NCI-H526 (cell line): ENCODE measurements at regions not wholly inside any gene's neighbourhood (a gene's known extent, or its start where the extent isn't known, plus 50 kb on each side); places are given as distances from the start of the nearest gene placed in this dataset.

ENCODE experiments used
- DNase-seq, 2 experiments: peaks; one replicate each; lab custom pipeline; 2025; lab: John Stamatoyannopoulos, UW

GRCh38 chr15:25181293-25182097 is 226.7 kb downstream of the SNRPN start:
- DNase-seq = no peak

DNA sequence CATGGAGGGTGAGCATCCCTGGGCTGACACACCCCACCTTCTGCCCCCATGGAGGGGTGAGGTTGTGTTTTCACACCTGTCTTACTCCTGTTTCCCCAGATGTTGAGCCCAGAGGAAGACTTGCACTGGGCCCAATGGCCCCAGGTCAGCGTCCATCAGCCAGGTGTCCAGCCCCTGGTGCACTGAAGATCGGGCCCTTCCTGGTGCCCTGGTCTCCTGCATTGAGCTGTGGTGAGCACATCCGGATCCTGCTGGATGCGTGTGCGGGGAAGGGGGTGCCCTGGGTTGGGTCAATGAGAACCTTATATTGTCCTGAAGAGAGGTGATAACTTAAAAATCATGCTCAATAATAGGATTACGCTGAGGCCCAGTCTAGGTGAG is 227.3 kb downstream of the SNRPN start:
- DNase-seq = no peak

DNA sequence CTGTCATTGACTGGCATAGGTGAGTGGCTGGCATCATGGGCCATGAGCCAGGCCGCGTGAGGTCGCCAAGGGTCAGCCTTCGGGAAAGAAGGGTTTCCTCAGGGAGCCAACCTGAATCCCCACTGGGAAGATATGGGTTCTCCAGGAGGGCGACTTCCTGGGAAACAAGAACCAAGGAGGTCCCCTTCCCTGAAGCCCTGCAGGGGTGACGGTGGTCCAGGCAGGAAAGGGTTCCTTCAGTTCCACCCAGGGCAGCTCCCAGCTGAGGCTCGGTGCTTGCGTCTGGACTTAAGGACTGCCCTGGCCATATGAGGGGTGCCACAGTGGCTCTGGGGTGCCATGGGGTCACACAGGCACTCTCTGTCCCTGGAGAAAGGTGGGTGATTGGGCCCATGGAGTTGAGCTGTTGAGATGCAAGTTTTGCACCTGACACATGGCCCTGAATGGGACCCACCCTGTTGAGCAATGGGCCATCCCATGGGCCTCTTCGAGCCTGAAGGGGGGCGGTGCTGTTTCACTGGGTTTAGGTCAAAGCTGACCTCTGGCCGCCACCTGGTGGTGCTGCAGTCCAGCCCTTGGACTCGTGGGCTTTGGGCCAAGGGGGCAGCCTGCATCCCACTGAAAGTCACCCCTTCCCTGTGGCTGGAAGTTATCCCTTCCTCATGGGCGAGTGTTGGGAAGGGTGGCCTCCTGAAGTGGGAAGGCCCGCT is 228.1 kb downstream of the SNRPN start:
- DNase-seq = no peak

DNA sequence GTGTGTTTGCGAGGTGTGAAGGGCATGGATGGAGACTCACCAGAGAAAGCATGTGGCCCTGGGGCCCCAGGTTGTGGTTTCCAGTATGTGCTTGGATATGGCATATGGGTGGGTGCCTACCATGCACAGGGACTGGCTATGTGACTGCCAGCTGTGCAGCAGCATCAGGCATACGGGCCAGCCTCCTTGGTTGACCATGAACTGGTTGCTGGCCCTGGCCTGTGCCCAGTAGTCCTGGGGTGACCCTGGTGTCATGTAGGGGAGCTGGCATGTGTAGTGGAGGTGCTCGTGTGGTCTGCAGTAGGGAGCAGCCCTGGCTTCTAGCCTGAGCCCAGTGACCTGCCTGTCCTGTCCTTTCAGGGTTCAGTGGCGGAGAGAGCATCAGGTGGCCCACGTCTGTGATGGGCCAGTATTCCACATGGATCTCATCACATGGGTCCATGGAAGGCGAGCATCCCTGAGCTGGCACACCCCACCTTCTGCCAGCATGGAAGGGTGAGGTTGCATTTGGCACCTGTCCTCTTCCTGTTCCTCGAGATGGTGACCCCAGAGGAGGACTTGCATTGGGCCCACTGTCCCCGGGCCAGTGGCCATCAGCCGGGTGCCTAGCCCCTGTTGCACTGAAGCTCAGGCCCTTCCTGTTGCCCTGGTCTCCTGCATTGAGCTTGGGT is 228.9 kb downstream of the SNRPN start:
- no peak for DNase-seq

DNA sequence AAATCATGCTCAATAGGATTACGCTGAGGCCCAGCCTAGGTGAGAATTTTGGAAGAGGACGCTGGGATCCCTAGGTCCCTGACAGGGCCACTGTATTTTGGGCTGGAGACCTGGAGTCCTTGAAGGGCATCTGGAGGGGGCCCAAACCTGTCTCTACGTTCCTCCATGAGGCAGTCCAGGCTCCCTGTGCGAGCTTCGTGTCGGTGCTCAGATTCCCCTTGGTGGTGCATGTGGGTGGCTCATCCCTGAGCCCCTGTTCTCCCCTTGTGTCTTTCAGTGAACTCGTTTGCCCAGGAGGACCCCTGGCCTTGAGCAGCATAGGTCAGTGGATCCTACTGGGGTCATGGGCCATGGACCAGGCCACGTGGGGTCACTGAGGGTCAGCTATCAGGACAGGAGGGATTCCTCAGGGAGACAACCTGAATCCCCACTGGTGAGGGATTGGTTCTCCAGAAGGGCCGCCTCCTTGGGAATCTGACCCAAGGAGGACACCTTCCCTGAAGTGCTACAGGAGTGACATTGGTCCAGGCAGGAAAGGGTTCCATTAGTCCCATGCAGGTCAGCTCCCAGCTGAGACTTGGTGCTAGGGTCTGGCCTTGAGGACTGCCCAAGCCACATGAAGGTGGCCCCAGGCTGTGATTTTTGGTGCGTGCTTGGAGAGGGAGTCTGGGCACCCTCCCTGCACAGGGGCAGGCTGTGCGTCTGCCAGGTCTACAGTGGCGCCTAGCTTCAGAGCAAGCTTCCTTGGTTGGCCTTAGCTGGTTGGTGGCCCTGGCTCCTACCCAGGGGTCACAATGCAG is 229.8 kb downstream of the SNRPN start:
- no peak for DNase-seq

DNA sequence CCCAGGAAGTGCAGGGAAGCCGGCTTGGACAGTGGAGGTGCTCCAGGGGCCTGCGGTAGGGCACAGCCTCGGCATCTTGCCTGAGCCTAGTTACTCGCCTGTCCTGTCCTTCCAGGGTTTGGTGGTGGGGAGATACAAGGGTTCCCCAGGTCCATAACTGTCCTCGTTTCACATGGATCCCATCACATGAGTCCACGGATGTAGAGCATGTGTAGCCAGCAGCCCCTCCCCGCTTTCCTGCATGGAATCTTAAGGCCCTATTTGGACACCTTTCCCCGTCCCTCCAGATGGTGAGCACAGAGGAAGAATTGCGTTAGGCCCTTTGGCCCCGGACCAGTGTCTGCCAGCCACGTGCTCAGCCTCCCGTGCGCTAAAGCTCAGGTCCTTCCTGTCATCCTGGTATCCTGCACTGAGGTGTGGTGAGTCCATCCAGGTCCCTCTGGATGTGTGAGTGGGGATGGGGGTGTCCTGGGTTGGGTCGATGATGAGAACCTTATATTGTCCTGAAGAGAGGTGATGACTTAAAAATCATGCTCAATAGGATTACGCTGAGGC is 230.4 kb downstream of the SNRPN start:
- no peak for DNase-seq

DNA sequence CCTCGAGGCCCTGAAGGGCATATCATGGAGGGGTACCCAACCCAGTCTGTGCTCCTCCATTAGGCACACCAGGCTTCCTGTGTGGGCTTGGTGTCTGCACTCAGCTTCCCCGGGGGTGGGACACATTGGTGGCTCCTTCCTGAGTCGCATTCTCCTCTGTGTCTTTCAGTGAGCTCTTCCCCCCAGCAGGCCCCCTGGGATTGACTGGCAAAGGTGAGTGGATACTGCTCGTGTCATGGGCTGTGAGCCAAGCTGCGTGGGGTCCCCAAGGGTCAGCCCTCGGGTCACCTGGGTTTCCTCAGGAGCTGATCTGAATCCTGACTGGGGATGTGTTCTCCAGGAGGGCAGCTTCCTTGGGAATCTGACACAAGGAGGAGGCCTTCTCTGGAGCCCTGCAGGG is 231.0 kb downstream of the SNRPN start:
- no peak for DNase-seq

DNA sequence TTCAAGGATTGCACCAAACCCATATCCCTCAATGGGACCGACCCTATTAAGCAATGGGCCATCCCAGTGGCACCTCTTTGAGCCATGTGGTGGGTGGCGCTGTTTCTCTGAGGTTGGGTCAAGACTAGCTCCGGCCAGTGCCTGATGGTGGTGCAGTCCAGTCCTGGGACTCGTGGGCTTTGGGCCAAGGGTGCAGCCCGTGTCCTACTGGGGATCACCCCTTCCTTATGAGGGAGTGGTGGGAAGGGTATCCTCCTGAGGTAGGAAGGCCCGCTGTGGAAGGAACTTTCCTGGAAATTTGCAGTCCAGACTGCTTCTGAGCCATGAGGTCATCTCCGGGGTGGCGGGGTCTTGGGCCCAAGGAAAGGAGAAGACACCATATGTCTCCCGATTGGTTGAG is 231.6 kb downstream of the SNRPN start:
- DNase-seq = no peak

DNA sequence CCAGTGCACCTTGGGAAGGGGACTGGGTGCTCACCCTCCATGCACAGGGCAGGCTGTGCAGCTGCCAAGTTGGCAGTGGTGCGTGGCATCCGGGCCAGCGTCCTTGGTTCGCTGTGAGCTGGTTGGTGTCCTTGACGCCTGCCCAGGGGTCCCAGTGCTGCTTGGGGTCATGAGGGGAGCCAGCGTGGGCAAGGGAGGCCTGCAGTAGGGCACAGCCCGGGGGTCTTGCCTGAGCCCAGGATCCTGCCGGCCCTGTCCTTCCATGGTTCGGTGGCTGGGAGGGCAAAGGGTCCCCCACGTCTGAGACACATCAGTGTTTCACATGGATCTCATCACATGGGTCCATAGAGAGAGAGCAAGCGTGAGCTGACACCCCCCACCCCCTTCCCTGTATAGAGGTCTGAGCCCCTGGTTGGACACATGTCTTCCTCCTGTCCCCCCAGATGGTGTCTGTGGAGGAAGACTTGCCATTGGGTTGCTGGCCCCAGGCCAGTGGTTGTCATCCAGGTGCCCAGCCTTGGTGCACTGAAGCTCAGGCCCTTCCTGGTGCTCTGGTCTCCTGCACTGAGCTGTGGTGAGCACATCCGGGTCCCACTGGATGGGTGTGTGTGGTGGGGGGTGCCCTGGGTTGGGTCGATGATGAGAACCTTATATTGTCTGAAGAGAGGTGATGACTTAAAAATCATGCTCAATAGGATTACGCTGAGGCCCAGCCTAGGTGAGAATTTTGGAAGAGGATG is 232.3 kb downstream of the SNRPN start:
- DNase-seq = no peak

DNA sequence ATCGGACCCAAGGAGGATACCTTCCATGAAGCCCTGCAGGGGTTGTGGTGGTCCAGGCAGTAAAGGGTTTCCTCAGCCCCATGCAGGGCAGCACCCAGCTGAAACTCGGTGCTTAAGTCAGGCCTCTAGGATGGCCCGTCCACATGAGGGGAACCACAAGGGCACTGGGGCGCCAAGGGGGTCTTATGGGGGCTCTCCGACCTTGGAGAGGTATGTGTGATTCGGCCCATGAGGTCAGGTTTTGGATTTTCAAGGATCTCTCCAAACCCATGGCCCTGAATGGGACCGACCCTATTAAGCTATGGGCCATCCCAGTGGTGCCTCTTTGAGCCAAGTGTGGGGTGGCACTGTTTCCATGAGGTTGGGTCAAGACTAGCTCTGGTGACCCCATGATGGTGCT is 233.3 kb downstream of the SNRPN start:
- DNase-seq = no peak

- no peak for DNase-seq
Observed at GRCh38 chr15:25188551-25189101, 233.8 kb downstream of the SNRPN start.

- DNase-seq = no peak
Observed at GRCh38 chr15:25189551-25189950, 234.8 kb downstream of the SNRPN start.

DNA sequence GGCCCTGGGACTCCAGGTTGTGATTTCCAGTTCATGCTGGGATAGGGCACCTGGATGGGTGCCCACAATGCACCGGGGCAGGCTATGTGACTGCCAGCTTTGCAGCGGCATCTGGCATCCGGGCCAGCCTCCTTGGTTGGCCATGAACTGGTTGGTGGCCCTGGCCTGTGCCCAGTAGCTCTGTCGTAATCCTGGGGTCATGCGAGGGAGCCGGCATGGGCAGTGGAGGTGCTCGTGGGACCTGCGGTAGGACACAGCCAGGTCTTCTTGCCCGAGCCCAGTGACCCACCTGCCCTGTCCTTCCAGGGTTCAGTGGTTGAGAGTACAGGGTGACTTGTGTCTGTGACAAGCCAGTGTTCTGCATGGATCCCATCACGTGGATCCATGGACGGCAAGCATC is 237.9 kb downstream of the SNRPN start:
- DNase-seq = no peak

GRCh38 chr15:25207369-25207768 is 231.5 kb downstream of the UBE3A start:
- no peak for DNase-seq

DNA sequence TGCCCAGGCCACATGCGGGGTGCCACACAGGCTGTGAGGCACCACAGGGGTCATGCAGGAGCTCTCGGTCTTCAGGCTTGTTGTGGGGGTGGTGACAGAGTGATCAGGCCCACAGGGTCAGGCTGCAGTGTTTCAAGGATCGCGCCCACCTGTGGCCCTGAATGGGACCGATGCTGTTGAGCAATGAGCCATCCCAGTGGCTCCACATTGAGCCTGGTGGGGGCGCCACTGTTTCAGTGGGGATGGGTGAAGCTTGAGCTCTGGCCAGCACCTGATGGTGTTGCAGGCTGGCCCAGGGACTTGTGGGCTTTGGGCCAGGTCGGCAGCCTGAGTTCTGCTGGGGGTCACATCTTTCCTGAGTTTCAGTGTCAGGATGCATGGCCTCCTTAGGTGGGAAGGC is 230.1 kb downstream of the UBE3A start:
- DNase-seq = no peak

- DNase-seq = no peak
Observed at GRCh38 chr15:25220834-25221233, 218.0 kb downstream of the UBE3A start.

DNA sequence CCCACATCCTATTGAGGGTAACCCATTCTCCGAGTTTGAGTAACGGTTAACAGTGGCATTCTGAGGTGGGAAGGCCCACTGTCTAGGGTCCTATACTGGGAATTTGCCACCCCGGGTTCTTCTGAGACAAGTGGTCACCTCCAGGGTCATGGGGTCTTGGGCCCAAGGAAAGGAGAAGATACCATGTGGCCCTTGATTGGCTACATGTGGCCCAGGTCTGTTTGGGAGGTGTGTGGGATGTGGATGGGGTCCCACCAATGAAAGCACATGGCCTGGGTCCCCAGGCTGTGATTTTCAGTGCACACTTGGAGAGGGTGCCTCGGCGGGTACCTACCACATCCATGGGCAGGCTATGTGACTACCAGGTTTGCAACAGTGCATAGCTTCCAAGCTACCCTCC is 214.4 kb downstream of the UBE3A start:
- DNase-seq = no peak

DNA sequence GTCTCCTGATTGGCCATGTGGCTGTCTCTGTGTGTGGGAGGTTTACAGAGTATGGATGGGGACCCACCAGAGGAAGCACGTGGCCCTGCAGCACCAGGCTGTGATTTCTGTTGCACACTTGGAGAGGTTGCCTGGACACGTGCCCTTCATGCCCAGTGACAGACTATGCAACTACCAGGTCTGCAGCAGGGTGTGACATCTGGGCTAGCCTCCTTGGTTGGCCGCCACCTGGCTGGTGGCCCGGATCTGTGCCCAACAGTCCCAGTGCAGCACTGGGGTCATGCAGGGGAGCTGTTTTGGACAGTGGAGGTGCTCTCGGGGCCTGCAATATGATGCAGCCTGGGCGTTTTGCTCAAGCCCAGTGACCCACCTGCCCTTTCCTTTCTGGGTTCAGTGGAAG is 212.5 kb downstream of the UBE3A start:
- no peak for DNase-seq

DNA sequence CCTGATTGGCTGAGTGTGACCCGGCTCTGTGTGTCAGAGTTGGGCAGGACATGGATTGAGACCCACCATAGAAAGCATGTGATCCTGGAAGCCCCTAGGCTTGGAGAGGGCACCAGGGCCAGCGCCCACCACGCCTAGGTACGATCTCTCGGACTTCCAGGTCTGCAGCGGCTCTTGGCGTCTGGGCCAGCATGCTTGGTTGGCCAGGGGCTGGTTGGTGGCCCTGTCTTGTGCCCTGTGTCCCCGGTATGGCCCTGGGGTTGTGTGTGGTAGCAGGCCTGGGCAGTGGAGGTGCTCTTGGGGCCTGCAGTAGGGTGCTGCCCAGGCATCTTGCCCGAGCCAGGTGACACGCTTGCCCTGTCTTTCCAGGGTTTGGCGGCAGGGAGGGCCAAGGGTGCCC is 210.6 kb downstream of the UBE3A start:
- no peak for DNase-seq

DNA sequence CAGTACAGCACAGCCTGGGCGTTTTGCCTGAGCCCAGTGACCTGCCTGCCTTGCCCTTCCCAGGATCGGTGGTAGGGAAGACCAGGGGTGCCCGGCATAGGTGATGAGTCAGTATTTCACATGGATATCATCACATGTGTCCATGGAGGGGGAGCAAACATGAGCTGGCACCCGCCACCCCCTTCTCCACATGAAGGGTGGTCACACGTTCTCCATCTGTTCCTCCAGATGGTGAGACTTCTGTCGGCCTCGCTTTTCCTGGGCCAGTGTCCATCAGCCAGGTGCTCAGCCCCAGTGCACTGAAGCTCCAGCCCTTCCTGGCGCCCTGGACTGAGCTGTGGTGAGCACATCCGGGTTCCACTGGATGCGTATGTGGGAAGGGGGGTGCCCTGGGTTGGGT is 208.4 kb downstream of the UBE3A start:
- DNase-seq = no peak

GRCh38 chr15:25233766-25234350 is 205.0 kb downstream of the UBE3A start:
- DNase-seq = no peak
